HCT116 (cell line): ENCODE measurements at regions not wholly inside any gene's neighbourhood (a gene's known extent, or its start where the extent isn't known, plus 50 kb on each side); places are given as distances from the start of the nearest gene placed in this dataset.

Experiments
- ATAC-seq: fragments of 200-7000 bp; cut with Tn5 transposase; 2 replicates; pipeline ENCODE4 v1.9.1; 2020; ENCODE audit warnings: mild to moderate bottlenecking, moderate library complexity
- BruUV-seq: library from RNA; stranded (reverse); fragments of 400-500 nt; replicated peaks from 2 replicates; lab custom pipeline; 2021; lab: Mats Ljungman, UMichigan
- CTCF ChIA-PET: fragments of 300-600 bp; sonication (Branson Sonifier 250); formaldehyde crosslinking; loops from one replicate; lab custom pipeline; 2021; ENCODE audit warnings: antibody characterized with exemption; lab: Charles Lee
- POLR2A ChIA-PET: fragments of 300-600, 350-600 bp; sonication (Branson Sonifier 250); formaldehyde crosslinking; loops from one replicate; lab custom pipeline; 2021; ENCODE audit warnings: antibody characterized with exemption; lab: Charles Lee
- RAD21 ChIA-PET, 2 experiments: fragments of 300-600 bp; sonication (Branson Sonifier 250); formaldehyde crosslinking; loops; one replicate each; lab custom pipeline; 2023; ENCODE audit warnings: low total read pairs in 2 of 2; ENCODE audit not compliant: uncharacterized antibody in 2 of 2, unreplicated experiment in 2 of 2, low non-redundant PET in 1 of 2; lab: Charles Lee
- DNase-seq: peaks from one replicate; pipeline ENCODE4 v3.0.0-alpha.2; 2010; ENCODE audit warnings: low read depth, low spot score
- H2AFZ ChIP-seq: fragments of 200-600 bp; shearing (Covaris generic), sonication (generic); 2 replicates; pipeline ENCODE4 v1.6.1; 2017; ENCODE audit warnings: low read depth, mixed run types, mixed read lengths, antibody characterized with exemption, low read length; ENCODE audit not compliant: poor library complexity, severe bottlenecking
- H3K27ac ChIP-seq: 2 replicates; pipeline ENCODE4 v1.5.1; 2012; ENCODE audit warnings: low read depth, low read length
- H3K27me3 ChIP-seq: fragments of 200-600 bp; sonication (generic); 2 replicates; pipeline ENCODE4 v1.6.1; 2016; ENCODE audit warnings: mixed run types, low read length, mixed read lengths; ENCODE audit not compliant: insufficient read depth
- H3K36me3 ChIP-seq, 2 experiments: fragments of 200-500 bp in 1 of 2; fragments of 200-600 bp in 1 of 2; sonication (Bioruptor generic) in 1 of 2; sonication (generic) in 1 of 2; 2 replicates each; pipeline versions ENCODE4 v1.5.1 to v1.6.1; 2014 to 2016; ENCODE audit warnings: low read length in 2 of 2, inconsistent platforms in 1 of 2, mixed read lengths in 1 of 2, mixed run types in 1 of 2; ENCODE audit not compliant: insufficient read depth in 2 of 2, control insufficient read depth in 1 of 2
- H3K4me1 ChIP-seq, 2 experiments: fragments of 200-600 bp in 1 of 2; sonication (generic) in 1 of 2; 2 replicates each; pipeline versions ENCODE4 v1.5.1 to v1.6.1; 2012 to 2017; ENCODE audit warnings: low read length in 2 of 2, inconsistent platforms in 1 of 2, mild to moderate bottlenecking in 1 of 2, mixed read lengths in 1 of 2, mixed run types in 1 of 2, moderate library complexity in 1 of 2; ENCODE audit not compliant: insufficient read depth in 2 of 2, control insufficient read depth in 1 of 2
- H3K4me2 ChIP-seq: fragments of 200-600 bp; sonication (generic); 2 replicates; pipeline ENCODE4 v1.6.1; 2017; ENCODE audit warnings: mixed run types, low read length, mixed read lengths
- H3K4me3 ChIP-seq, 2 experiments: fragments of 200-600 bp in 1 of 2; sonication (generic) in 1 of 2; replicated peaks in 1 of 2; 2 replicates each; pipeline ENCODE4 v1.5.1; 2011 to 2016; ENCODE audit warnings: low read length in 2 of 2, control low read depth in 1 of 2, low read depth in 1 of 2, mild to moderate bottlenecking in 1 of 2, mixed read lengths in 1 of 2, mixed run types in 1 of 2
- H3K79me2 ChIP-seq: fragments of 200-600 bp; sonication (generic); 2 replicates; pipeline ENCODE4 v1.6.1; 2017; ENCODE audit warnings: mild to moderate bottlenecking, mixed run types, low read length, moderate library complexity, mixed read lengths; ENCODE audit not compliant: insufficient read depth
- H3K9ac ChIP-seq: fragments of 200-600 bp; sonication (generic); 2 replicates; pipeline ENCODE4 v1.6.1; 2016; ENCODE audit warnings: low read length, mixed read lengths
- H3K9me2 ChIP-seq: fragments of 200-600 bp; sonication (generic), shearing (Covaris generic); 2 replicates; pipeline ENCODE4 v1.6.1; 2017; ENCODE audit warnings: mixed run types, mild to moderate bottlenecking, moderate library complexity; ENCODE audit not compliant: insufficient read depth
- H3K9me3 ChIP-seq, 2 experiments: fragments of 200-500 bp in 1 of 2; fragments of 200-600 bp in 1 of 2; sonication (Bioruptor generic) in 1 of 2; sonication (generic) in 1 of 2; 2 replicates each; pipeline ENCODE4 v1.6.1; 2014 to 2017; ENCODE audit warnings: low read length in 2 of 2, mixed read lengths in 2 of 2, inconsistent platforms in 1 of 2, low read depth in 1 of 2, mild to moderate bottlenecking in 1 of 2, mixed run types in 1 of 2, moderate library complexity in 1 of 2; ENCODE audit not compliant: control insufficient read depth in 1 of 2, insufficient read depth in 1 of 2
- H4K20me1 ChIP-seq: fragments of 200-600 bp; sonication (generic), shearing (Covaris generic); 2 replicates; pipeline ENCODE4 v1.6.1; 2017; ENCODE audit warnings: mixed run types, mild to moderate bottlenecking, moderate library complexity; ENCODE audit not compliant: insufficient read depth
- CBX3 ChIP-seq: IDR thresholded peaks from 2 replicates; pipeline ENCODE4 v1.6.1; 2012; ENCODE audit warnings: low read depth
- CEBPB ChIP-seq: IDR thresholded peaks from 2 replicates; pipeline ENCODE4 v1.6.1; 2012; ENCODE audit warnings: low read depth
- ELF1 ChIP-seq: IDR thresholded peaks from 2 replicates; pipeline ENCODE4 v1.6.1; 2012; ENCODE audit warnings: low read depth, borderline replicate concordance
- EZH2 ChIP-seq: fragments of 200-600 bp; sonication (generic); IDR thresholded peaks from 2 replicates; pipeline ENCODE4 v1.6.1; 2017; ENCODE audit warnings: antibody characterized with exemption, mixed run types
- EZH2phosphoT487 ChIP-seq: fragments of 200-600 bp; IDR thresholded peaks from 2 replicates; pipeline ENCODE4 v1.6.1; 2018; ENCODE audit warnings: antibody characterized with exemption, borderline replicate concordance
- FOSL1 ChIP-seq: IDR thresholded peaks from 2 replicates; pipeline ENCODE4 v1.6.1; 2012; ENCODE audit warnings: low read depth
- POLR2A ChIP-seq: IDR thresholded peaks from 2 replicates; pipeline ENCODE4 v1.7.0; 2011; ENCODE audit warnings: borderline replicate concordance; ENCODE audit not compliant: insufficient read depth, insufficient read length; ENCODE audit errors: extremely low read depth
- REST ChIP-seq: IDR thresholded peaks from 2 replicates; pipeline ENCODE4 v1.6.1; 2012; ENCODE audit warnings: low read depth
- SP1 ChIP-seq: IDR thresholded peaks from 2 replicates; pipeline ENCODE4 v1.6.1; 2012; ENCODE audit warnings: low read depth
- SRF ChIP-seq: IDR thresholded peaks from 2 replicates; pipeline ENCODE4 v1.6.1; 2012; ENCODE audit warnings: low read depth
- ZNF274 ChIP-seq: fragments of 200-500 bp; sonication (Bioruptor generic); IDR thresholded peaks from 2 replicates; pipeline ENCODE4 v1.6.1; 2014; ENCODE audit warnings: mild to moderate bottlenecking, low read depth, low read length, inconsistent platforms
- intact Hi-C: fragments of 100-400 bp; cut with micrococcal nuclease; formaldehyde crosslinking; loops from 2 replicates; pipeline ENCODE4 v1.10.0; 2022
- TF ChIP-seq, protein P1 (sequence below), 3 experiments: fragments of 200-600 bp in 1 of 3; sonication (generic) in 1 of 3; IDR thresholded peaks in 2 of 3; conservative IDR thresholded peaks in 1 of 3; 2 replicates each; pipeline ENCODE4 v1.5.1; 2012 to 2017; ENCODE audit warnings: low read depth in 2 of 3, low read length in 2 of 3, antibody characterized with exemption in 1 of 3, borderline replicate concordance in 1 of 3, control low read depth in 1 of 3, mild to moderate bottlenecking in 1 of 3, mixed read lengths in 1 of 3, mixed run types in 1 of 3, moderate library complexity in 1 of 3; ENCODE audit not compliant: insufficient read depth in 1 of 3

DNA sequence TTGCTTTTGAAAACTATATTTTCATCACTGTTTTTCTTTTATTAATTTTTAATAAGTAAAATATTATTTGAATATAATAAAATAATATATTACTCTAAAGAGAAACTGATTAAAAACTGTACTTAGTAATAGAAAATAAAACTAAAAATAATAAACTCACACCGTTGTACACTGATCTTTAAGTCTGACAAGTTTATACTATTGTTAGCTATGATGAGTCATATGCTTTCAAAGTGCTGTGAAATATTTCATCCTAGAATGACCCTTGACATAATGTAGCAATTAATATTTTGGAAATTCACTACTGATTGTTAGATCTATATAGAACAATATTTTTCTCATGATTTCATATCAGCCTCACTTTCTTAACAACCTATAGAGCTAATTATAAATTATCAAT lies 1040.6 kb upstream of the SPRY2 start:
- no peaks in the 10 kb centered on the region for H3K79me2 ChIP-seq
- ATAC-seq = no peak
- H4K20me1 ChIP-seq = no peaks in the 10 kb centered on the region
- intact Hi-C loops = no loop called here
- CTCF ChIA-PET = no interaction called here
- no peaks in the 10 kb centered on the region for H3K36me3 ChIP-seq
- no peaks in the 10 kb centered on the region for H3K9me2 ChIP-seq
- H3K9me3 ChIP-seq = no peaks in the 10 kb centered on the region; a peak in 1 of 4 replicates
- BruUV-seq = no TSS peak
- no peak overlapping the region for H3K27ac ChIP-seq
- DNase-seq = no peak
- H3K27me3 ChIP-seq = no peaks in the 10 kb centered on the region
- no peak overlapping the region for H3K9ac ChIP-seq
- no peak overlapping the region for H3K4me3 ChIP-seq
- RAD21 ChIA-PET = no interaction called here
- H3K4me1 ChIP-seq = no peaks in the 10 kb centered on the region
- POLR2A ChIA-PET = no interaction called here
- H3K4me2 ChIP-seq = no peak overlapping the region
- H2AFZ ChIP-seq = no peak overlapping the region
- TF ChIP-seq EZH2phosphoT487 (no peak), ZNF274 (no peak), SP1 (no peak), REST (no peak), POLR2A (no peak), CBX3 (no peak), EZH2 (no peak), FOSL1 (no peak), ELF1 (no peak), CEBPB (no peak), SRF (no peak)
- TF ChIP-seq, protein P1, sequence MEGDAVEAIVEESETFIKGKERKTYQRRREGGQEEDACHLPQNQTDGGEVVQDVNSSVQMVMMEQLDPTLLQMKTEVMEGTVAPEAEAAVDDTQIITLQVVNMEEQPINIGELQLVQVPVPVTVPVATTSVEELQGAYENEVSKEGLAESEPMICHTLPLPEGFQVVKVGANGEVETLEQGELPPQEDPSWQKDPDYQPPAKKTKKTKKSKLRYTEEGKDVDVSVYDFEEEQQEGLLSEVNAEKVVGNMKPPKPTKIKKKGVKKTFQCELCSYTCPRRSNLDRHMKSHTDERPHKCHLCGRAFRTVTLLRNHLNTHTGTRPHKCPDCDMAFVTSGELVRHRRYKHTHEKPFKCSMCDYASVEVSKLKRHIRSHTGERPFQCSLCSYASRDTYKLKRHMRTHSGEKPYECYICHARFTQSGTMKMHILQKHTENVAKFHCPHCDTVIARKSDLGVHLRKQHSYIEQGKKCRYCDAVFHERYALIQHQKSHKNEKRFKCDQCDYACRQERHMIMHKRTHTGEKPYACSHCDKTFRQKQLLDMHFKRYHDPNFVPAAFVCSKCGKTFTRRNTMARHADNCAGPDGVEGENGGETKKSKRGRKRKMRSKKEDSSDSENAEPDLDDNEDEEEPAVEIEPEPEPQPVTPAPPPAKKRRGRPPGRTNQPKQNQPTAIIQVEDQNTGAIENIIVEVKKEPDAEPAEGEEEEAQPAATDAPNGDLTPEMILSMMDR (IDR thresholded peaks at IDR 0.05 in 2 of 3, conservative IDR thresholded peaks at IDR 0.05 in 1 of 3; ENCODE audit: borderline replicate concordance in 1 of 3, insufficient read depth in 1 of 3, low read depth in 2 of 3, low read length in 2 of 3) = no peak
